GM23338 (cell line): ENCODE measurements at regions not wholly inside any gene's neighbourhood (a gene's known extent, or its start where the extent isn't known, plus 50 kb on each side); places are given as distances from the start of the nearest gene placed in this dataset.
A peak's percentile ranks its signal among the peaks of the same experiment; 100 is the strongest.

Experiments used
- ATAC-seq: fragments of 200-7000 bp; cut with Tn5 transposase; 3 replicates; pipeline ENCODE4 v1.9.1; 2020
- DNase-seq: peaks from one replicate; pipeline ENCODE4 v3.0.0-alpha.2; 2015; ENCODE audit warnings: low spot score
- H2AFZ ChIP-seq: fragments of 200-600 bp; sonication (generic); 2 replicates; pipeline ENCODE4 v1.8.0; 2016; ENCODE audit warnings: antibody characterized with exemption, mild to moderate bottlenecking, moderate library complexity
- H3F3A ChIP-seq: fragments of 200-600 bp; sonication (generic); replicated peaks from 2 replicates; pipeline ENCODE4 v1.8.0; 2017; ENCODE audit warnings: antibody characterized with exemption, mixed run types, low read depth
- H3K27ac ChIP-seq: fragments of 200-600 bp; sonication (generic); 2 replicates; pipeline ENCODE4 v1.6.1; 2016; ENCODE audit warnings: low read depth
- H3K27me3 ChIP-seq: fragments of 200-600 bp; sonication (generic); 2 replicates; pipeline ENCODE4 v1.8.0; 2016; ENCODE audit warnings: mild to moderate bottlenecking, mixed run types, moderate library complexity; ENCODE audit not compliant: insufficient read depth
- H3K36me3 ChIP-seq: fragments of 200-600 bp; sonication (generic); 2 replicates; pipeline ENCODE4 v1.8.0; 2016; ENCODE audit warnings: mild to moderate bottlenecking; ENCODE audit not compliant: insufficient read depth
- H3K4me1 ChIP-seq: fragments of 200-600 bp; sonication (generic); 2 replicates; pipeline ENCODE4 v1.8.0; 2016; ENCODE audit warnings: mild to moderate bottlenecking, moderate library complexity; ENCODE audit not compliant: insufficient read depth
- H3K4me2 ChIP-seq: fragments of 200-600 bp; sonication (generic); 2 replicates; pipeline ENCODE4 v1.7.1; 2017; ENCODE audit warnings: mixed run types
- H3K4me3 ChIP-seq: fragments of 200-600 bp; sonication (generic); 2 replicates; pipeline ENCODE4 v1.6.1; 2016; ENCODE audit warnings: mixed run types
- H3K79me2 ChIP-seq: fragments of 200-600 bp; sonication (generic); replicated peaks from 2 replicates; pipeline ENCODE4 v1.8.0; 2017; ENCODE audit warnings: mild to moderate bottlenecking; ENCODE audit not compliant: insufficient read depth
- H3K9me2 ChIP-seq: fragments of 200-600 bp; sonication (generic); 2 replicates; pipeline ENCODE4 v1.8.0; 2017; ENCODE audit not compliant: insufficient read depth
- H4K20me1 ChIP-seq: fragments of 200-600 bp; sonication (generic); replicated peaks from 2 replicates; pipeline ENCODE4 v1.8.0; 2017; ENCODE audit warnings: mild to moderate bottlenecking; ENCODE audit not compliant: insufficient read depth
- H3K27ac Mint-ChIP-seq: 2 replicates; pipeline ENCODE4 v1.8.0; 2020; ENCODE audit warnings: inconsistent platforms, mild to moderate bottlenecking, moderate library complexity, mixed read lengths
- H3K27me3 Mint-ChIP-seq: 3 replicates; pipeline ENCODE4 v1.8.0; 2022; ENCODE audit warnings: low read depth, mild to moderate bottlenecking, moderate library complexity, mixed read lengths, inconsistent platforms; ENCODE audit not compliant: insufficient read depth, poor library complexity
- H3K36me3 Mint-ChIP-seq: 3 replicates; pipeline ENCODE4 v1.8.0; 2021; ENCODE audit warnings: low read depth, mild to moderate bottlenecking, inconsistent platforms, moderate library complexity, mixed read lengths
- H3K4me1 Mint-ChIP-seq: 3 replicates; pipeline ENCODE4 v1.8.0; 2020; ENCODE audit warnings: mild to moderate bottlenecking, inconsistent platforms, mixed read lengths
- H3K4me3 Mint-ChIP-seq: 3 replicates; pipeline ENCODE4 v1.8.0; 2021; ENCODE audit warnings: moderate library complexity, mild to moderate bottlenecking, inconsistent platforms, mixed read lengths
- H3K9me3 Mint-ChIP-seq: 3 replicates; pipeline ENCODE4 v1.8.0; 2020; ENCODE audit warnings: moderate library complexity, mild to moderate bottlenecking, inconsistent platforms, mixed read lengths
- EZH2 ChIP-seq: fragments of 200-600 bp; sonication (generic); IDR thresholded peaks from one replicate; pipeline ENCODE4 v1.8.0; 2017; ENCODE audit warnings: antibody characterized with exemption, mild to moderate bottlenecking, low read depth; ENCODE audit not compliant: unreplicated experiment
- EZH2phosphoT487 ChIP-seq: fragments of 200-600 bp; sonication (generic); IDR thresholded peaks from one replicate; pipeline ENCODE4 v1.8.1; 2018; ENCODE audit warnings: antibody characterized with exemption; ENCODE audit not compliant: unreplicated experiment
- JUNB ChIP-seq: IDR thresholded peaks from one replicate; pipeline ENCODE4 v1.6.1; 2016; ENCODE audit warnings: antibody characterized with exemption; ENCODE audit not compliant: unreplicated experiment
- REST ChIP-seq: IDR thresholded peaks from one replicate; pipeline ENCODE4 v1.6.1; 2018; ENCODE audit warnings: antibody characterized with exemption; ENCODE audit not compliant: unreplicated experiment
- ZNF462 ChIP-seq: fragments of 250-450 bp; sonication (Bioruptor Pico); IDR thresholded peaks from 2 replicates; pipeline ENCODE4 v1.5.0; 2020; ENCODE audit warnings: mild to moderate bottlenecking, moderate library complexity

- TF ChIP-seq ZNF462 (no peak), EZH2 (no peak)
Measured at GRCh38 chr3:78161736-78162135, 1121.8 kb downstream of the ROBO2 start (continued).

GRCh38 chr3:78163379-78163778 is 1123.5 kb downstream of the ROBO2 start:
- H3K4me2 ChIP-seq = no peak overlapping the region
- peaks cover 6% of the 10 kb centered on the region; the same call in 1 of the 2 replicates for H3K4me1 ChIP-seq
- Mint-ChIP-seq H3K4me1 (peaks cover 8% of the 10 kb centered on the region; the same call in 2 of the 3 replicates), H3K27me3 (no peaks in the 10 kb centered on the region), H3K36me3 (no peaks in the 10 kb centered on the region), H3K27ac (no peak overlapping the region), H3K4me3 (no peak overlapping the region), H3K9me3 (no peaks in the 10 kb centered on the region)
- H3K79me2 ChIP-seq = no peaks in the 10 kb centered on the region
- peak; percentile 33 for DNase-seq
- no peaks in the 10 kb centered on the region for H3F3A ChIP-seq
- ATAC-seq = peak; percentile 88
- no peaks in the 10 kb centered on the region for H3K9me2 ChIP-seq
- H3K27me3 ChIP-seq = no peaks in the 10 kb centered on the region
- H3K36me3 ChIP-seq = no peaks in the 10 kb centered on the region
- H2AFZ ChIP-seq = peak overlapping the region; percentile 11; the same call in 1 of the 2 replicates
- H3K27ac ChIP-seq = no peak overlapping the region
- H4K20me1 ChIP-seq = no peaks in the 10 kb centered on the region
- TF ChIP-seq REST (no peak), EZH2phosphoT487 (no peak), JUNB (no peak), EZH2 (no peak)
- H3K4me3 ChIP-seq = no peak overlapping the region
